Stimulated activated CD8-positive, alpha-beta memory T cell treated with anti-CD3 and anti-CD28 coated beads, Interleukin-15, amount 100 ng/mL, for 1 hour (primary cell): ENCODE measurements at regions not wholly inside any gene's neighbourhood (a gene's known extent, or its start where the extent isn't known, plus 50 kb on each side); places are given as distances from the start of the nearest gene placed in this dataset.
"Not testable (repeated sequence)": the region's sequence is repeated elsewhere in the genome, so short reads cannot be mapped to it uniquely, and the experiment has no call there.

Experiments
- DNase-seq: peaks from one replicate; pipeline ENCODE4 v3.0.0-alpha.2; 2020; ENCODE audit warnings: low read depth

DNA sequence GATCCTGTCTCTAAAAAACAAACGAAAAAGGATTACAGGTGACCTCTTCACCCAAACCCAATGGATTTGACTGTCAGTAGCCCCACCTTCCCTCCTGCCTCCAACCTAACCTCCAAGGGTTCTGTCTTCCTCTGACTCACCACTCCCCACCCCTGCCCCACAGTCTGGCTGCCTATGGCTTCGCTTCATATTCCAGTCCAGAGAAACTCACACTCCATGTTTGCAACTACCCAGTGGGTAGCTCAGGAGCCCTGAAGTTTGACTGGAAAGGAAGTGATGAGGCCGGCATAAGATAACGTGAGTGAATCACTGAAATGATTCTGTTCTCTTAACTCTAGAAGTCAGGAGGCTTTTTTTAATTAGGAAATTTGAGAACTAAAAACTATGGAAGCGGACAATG lies 303.9 kb downstream of the FOXO1 start:
- DNase-seq, result no peak

DNA sequence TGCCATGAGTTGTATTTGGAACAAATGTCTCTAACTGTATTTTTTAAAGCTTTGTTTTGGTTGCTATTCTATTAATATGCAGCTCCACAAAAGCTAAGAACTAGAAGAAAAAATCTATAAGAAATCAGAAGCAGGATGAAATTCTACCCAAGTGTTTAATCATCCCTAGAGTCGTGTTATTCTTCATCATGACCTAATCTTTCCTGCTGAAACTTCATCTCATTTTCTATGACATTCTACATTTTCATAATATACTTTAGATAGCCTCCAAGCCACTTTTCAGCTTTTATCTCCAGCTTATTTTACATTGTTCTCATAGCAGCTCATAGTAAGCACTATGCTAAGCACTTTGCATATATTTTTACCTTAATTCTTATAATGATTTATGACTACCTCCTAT lies 302.8 kb downstream of the FOXO1 start:
- DNase-seq, result no peak

DNA sequence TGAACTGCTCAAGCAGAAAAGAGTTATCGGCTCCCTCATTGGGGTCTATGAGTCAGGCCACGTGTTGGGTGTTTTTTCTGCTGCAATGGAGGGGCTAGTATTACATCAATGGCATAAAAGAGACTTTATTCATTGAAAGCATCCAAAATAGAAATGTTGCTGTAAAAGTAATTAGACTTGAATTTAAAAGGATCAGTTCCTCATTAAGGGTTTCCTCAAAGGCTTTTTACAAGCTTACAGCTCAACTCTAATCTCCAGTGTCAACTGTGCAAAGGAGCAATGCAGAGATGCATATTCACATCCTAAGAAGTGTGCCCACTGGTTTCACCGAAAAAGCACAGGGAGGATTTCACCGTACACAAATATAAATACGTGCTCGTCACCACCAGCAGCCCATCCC lies 300.3 kb downstream of the FOXO1 start:
- no peak for DNase-seq

DNA sequence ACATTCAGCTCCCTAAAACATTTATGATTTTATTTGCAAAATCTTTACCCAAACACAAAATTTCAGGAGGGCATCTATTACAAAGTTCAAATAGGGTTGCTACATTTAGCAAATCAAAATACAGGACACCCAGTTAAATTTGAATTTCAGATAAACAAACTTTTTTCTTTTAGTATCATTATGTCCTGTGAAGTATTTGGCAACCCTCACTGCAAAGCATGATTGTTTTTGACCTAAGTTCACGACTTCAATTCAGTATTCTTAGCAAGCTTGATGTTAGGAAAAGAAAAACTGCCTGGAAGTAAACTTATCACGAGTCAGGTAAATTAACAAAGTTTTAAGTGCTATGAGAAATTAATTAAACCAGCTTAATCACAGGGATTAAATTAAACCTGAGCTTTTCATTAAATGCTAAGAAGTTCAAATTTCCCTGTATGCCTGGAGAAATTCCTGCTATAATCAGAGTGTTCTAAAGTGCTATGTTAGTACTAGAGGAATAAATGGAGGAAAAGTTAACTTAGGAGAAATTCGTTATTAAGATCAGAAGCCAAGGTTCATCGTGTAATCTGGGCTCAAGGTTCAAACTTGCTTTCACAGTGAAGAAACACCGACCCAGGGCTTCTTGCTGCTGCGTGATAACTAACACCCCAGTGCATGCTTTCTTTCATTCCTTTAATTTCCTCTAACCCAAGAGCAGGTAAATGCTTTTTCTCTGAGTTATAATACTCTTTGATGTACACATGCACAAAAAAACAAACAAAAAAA lies 298.1 kb downstream of the FOXO1 start:
- DNase-seq, result no peak

DNA sequence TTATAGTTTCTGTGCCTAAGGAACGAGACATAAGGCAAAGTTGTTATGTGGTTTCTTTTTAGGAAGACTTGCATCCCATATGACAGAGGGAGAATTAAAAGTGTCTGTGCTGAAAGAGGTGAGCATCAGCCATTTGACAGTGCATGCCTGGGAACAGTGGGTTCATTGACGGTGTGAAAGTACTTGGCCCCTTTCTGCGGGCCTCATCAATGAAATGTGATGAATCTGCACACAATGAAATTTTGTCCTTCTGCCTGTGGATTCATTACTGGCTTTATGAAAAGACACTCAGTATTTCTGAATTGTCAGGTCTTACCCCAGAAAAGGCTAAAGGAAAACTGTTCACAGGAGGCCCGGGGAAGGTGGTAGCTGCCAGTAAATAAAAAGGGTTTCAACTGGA lies 295.8 kb downstream of the FOXO1 start:
- DNase-seq, result no peak

DNA sequence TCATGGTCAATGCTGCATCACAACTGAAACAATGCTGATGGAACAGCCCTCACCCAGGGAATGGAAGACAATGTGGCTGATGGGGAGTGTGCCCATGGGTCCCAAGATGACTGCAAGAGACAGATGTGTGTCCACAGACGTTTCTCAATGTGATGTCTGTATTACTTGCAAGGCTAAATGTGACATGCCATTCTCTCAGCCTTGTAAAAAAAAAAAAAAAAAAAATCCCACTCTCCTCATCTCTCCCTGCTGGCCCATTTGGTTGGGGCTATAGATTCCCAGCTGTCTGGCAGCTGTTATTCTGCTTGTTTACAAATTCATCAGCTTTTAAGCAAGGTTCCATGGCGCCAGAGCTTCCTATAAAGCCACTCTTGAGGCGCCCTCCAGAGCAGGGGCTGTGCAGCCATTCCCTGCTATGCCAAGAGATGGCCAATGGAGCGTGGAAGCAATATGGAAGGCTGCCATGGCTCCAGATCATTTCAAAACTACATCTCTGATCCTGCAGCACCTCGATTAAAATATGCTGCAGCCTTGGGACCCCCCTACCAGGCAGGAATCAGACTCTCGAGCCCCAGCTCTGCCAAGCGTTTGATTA lies 294.8 kb downstream of the FOXO1 start:
- DNase-seq, result no peak

DNA sequence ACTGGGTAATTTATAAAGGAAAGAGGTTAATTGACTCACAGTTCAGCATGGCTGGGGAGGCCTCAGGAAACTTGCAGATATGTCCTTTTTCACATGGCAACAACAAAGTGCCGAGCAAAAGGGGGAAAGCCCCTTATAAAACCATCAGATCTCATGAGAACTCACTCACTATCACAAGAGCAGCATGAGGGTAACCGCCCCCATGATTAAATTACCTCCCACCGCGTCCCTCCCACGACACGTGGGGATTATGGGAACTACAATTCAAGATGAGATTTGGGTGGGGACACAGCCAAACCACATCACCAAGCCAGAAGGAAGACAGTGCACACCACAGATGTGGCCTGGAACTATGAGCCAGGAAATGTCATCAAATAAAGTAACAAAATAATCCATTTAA lies 292.8 kb downstream of the FOXO1 start:
- not testable (repeated sequence) for DNase-seq

DNA sequence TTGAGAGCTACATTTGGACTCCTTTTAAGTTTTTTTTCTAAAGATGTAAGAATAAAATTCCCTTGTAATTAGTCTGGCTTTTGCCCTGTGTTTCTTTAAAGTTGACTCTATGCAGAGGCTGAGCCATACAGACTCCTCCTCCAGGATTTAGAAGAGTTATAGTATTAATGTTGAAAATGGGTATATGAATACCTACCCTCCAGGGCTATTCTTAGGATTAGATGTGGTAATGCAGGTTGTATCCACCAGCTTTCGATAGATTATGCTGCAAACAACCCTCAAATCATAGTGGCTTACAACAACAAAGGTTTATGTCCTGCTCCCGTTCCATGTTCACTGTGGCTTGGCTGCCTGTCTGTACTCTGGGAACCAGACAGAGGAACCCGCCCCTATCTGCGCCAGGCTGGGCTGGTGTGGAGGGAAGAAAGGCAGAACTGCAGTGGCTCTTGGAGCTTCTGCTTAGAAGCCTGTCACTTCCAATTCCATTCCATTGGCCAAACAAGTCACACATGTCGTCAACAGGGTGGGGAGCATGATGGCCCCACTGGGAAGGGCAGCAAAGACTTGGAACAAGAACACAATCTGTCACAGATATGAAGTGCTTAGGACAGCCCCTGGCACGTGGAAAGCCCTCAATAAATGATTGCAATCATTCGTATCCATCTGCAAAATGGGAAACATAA lies 290.8 kb downstream of the FOXO1 start:
- no peak for DNase-seq

DNA sequence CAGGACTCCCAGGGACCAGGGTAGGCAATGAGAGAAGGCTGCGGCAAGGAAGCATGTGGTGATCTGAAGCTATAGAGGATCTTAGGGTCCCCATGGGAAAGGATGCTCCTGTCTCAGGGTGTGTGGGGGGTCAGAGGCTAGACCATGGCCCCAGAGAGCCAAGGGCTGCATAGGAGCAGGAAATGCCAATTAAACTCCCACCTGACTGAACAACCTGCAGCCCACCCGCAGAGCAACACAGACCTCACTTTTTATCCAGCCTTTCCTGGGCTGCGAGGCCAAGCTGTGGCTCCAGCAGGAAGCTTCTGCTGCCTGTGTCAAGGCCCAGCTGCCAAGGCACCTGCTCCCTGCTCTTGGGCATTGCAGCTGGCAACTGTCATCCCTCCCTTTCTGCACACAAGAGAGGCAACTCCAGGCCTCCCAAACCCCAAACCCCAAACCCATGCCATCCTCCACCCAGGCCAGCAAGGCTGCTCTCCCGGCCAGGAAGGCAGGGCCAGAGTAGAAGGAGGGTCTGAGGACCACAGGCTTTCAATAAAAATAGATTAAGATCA lies 290.1 kb downstream of the FOXO1 start:
- no peak for DNase-seq

DNA sequence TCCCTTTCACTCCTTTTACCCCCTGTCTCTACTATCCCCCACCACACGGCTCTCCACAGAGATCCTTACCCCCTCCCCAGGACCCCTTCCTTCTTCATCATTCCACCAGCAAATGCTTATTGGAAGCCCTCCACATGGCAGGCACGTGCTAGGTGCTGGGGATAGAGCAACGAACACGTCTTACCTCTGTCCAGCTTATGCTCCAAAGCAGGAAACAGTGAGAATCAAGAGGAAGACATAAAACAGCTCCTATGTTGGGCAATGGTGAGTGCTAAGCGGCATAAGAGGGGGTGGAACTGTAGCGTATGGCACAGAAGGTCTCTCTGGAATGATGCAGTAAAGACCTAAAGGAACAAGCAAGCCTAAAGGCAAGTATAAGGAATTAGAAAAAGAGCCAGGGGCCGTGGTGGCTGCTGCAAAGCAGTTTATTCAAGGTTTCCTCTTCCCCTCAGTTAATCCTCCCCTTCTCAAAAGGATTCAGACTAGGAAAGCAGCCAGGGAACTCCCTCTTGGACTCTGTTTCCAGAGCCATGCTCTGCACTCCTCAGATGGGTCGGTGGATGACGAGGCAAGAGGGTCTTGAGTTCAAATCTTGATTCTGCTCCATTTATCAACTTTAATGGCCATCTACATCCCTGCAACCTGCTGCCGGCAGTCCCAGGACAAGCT lies 289.4 kb downstream of the FOXO1 start:
- no peak for DNase-seq

DNA sequence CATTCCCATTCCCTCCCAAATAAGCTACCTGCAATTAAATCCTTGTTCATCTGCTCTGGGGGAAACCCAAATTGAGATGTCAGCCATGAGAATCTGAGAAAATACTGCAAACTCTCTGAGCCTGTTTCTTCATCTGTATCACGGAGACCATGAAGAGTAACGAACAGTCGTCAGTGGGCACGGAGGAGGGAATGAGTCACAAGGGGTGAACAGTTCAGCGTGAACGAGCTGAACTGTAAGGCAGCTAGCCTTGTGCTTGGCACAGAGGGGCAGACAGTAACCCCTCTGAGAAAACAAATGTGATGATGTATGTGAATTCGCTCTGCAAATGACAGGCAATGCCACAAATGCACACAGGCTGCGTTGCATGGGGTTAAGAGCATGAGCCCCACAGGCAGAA lies 288.7 kb downstream of the FOXO1 start:
- DNase-seq, result no peak

DNA sequence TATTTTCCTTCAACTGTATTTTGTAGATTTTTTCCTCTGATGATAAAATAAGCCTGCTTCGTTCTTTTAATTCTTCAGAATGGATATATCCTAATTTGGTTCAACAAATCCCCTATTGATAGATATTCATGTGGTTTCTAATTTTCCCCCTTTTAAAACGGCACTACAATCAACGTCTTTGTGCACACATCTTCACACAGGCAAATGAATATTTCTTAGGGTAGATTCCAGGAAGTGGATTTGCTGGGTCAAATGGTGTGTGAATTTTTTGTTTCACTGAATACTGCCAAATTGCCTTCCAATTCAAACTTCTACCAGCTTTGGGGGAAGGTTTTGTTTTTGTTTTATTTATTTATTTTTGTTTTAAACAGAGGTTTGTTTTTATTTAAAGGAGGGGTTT lies 287.2 kb downstream of the FOXO1 start:
- no peak for DNase-seq

DNA sequence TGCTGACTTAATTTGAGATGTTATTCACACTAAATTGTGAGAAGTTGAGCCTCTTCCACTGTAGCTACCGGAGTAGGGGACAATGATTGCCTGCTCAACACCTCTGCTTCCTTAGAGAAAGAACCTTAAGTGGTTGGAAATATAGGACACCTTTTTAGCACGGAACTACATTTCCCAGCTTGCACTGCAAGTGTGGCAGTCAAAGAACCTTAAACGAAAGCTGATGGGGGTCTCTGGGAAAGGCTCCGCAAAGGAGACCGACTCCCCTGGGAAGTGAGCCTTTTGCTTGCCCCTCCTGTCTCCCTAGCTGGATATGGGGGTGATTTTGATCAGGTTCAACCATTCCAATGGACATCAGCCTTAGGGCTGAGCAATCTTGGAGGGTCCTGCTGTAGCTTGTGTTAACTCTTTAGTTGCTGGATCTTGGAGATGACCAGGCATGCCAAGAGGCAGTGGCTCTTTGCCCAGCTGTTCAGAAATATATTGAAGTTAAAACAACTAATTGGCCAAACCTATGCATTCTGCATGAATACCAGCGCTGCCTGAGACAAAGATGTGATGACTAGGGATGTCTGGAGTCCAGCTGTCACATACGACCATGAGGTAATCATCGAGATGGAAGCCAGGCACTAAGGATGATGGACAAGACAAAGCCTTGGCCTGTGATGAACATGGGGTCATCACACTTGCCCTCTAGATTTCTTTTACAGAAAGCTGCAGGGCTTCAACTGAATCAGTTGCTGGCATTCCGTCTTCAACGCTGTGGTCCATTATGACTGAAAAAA lies 286.5 kb downstream of the FOXO1 start:
- DNase-seq, result no peak

DNA sequence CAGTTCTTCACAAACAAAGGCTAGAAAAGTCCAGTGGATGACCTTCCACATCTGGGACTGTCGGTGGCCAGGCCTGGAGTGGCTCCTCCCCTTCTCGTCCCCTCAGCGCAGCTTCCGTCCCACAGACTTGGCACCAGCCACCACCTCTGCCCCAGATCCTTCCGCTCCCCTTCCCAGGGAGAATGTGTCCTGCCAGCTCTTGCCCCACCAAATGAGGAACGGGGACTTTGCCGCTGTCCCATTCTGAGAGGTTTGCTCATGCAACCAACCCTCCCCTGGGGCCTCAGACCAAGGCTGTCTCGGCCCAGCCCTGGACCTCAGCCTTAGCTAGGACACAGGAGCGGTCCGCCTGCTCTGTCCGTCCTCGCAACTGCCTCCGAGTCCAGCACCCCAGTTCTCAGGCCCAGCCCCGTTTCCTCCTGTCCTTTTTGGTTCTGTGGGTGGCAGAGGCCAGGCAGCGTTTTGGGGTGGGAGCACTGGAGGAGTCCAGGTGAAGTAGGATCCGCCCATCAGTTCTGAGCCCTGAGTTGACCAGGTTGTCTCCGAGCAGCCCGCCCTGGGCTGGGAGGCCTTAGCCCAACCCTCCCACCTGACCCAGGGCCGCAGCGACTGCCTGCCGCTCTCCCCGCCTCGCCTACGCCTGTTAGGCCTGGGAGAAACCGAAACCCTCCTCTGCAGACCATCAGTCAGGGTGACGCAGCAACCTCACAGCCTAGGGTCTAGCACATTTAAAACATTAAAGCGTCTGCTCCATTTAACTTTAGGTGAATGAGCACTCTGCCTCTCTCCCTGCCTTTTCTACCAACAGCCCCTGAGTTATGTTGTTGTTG lies 284.3 kb downstream of the FOXO1 start:
- no peak for DNase-seq

DNA sequence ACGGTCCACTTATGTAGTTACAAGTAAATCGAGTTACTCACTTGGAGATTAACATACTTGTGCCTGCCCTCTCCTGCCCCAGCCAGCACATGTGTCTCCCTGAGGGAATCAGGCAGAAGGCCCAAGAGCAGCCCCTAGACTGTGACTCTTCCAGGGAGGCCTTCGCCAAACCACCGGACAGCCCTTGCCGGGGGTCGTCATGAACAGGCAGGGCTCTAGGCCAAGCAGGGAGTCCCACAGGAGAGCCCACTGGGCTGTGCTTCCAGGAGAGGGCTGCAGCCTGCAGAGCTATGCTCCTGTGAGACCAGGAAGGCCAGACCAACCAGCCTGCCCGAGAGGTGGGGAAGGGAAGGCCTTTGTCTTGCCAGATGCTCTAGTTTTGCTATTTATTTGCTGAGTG lies 283.3 kb downstream of the FOXO1 start:
- no peak for DNase-seq

DNA sequence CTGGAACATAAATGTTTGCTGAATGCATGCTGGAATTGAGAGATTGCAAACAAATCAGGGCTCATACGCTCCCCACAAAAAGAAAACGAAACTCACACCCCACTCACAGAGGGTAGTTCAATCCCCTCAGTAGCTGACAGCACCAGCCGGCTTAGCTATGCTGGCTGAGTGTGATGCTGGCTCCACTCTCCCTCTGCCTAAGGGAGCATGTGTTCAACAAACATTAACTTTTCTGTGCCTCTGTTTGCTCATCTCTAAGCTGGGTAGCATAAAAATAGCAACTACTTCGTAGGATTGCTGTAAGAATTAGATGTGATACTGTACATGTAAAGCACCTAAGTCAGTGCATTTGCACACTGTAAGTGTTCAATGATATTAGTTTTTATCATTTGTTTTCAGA lies 282.6 kb downstream of the FOXO1 start:
- no peak for DNase-seq

DNA sequence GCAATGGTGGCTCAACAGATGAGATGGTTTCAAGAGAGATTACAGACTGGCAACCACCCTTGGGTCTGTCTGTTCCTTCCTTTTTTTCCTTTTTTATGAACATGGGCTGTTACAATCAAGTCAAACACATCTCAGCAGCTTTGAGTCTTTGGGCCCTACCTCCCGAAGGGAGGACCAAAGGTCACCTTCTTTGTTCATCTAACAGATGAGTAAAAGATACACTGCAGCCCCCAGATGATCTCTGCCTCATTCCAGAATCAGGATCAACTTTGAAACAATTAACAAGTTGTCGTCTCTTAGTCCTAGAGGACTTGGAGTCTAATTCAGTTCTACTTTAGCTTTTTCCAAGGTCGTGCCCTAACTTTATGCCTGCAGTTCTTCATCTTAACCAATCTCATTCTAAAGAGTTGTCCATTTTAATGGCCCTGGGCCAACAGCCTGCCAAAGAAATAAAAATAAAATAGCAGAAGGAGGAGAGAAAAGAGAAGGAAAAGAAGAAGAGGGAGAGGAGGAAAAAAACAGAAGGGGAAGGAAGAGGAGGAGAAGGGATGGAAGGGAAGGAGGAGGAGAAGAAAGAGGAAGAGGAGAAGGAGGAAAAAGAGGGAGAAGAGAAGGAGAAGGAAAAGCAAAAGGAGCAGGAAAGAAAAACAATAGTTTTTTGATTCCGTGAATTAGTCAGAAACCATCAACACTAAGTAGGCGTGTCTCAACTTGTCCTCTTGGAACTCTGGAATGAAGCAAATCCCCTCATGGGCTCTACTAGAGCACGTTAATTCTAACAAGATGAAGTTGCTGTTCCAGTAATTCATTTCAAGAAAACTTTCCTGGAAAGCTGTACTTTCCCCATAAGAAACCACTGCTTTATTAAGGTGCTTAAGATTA lies 281.2 kb downstream of the FOXO1 start:
- no peak for DNase-seq

DNA sequence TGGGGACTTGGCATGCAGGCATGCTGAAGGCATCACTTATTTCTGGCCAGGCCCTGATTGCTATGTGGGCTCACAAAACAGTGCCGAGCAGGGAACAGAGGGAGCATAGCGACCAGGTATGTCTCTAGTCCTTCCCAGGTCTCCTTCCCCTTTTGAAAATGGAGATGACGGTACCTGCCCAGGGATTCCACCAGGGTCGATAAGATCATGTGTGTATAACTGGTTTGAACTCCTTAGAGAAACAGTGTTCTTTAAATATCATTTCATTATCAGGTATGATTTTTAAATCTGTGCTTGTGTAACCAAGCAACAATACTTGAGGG lies 280.6 kb downstream of the FOXO1 start:
- no peak for DNase-seq

DNA sequence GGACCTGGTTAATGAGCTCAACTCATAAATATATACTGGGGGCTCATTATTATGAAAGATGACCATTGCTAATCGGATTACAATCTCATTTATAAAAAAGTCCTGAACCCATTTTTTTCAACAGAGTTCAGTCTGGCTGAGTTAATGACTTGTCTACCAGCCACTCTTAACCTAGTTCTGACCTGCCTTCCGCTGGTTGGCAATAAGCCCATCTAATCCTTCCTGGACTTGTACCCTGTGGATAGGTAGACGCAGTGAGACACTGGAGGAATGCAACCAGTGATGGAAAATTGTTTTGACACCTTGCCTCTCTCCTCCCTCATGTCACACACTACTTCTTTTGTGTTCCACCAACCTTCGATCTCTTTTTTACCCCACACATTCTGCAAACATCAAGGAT lies 279.9 kb downstream of the FOXO1 start:
- no peak for DNase-seq

DNA sequence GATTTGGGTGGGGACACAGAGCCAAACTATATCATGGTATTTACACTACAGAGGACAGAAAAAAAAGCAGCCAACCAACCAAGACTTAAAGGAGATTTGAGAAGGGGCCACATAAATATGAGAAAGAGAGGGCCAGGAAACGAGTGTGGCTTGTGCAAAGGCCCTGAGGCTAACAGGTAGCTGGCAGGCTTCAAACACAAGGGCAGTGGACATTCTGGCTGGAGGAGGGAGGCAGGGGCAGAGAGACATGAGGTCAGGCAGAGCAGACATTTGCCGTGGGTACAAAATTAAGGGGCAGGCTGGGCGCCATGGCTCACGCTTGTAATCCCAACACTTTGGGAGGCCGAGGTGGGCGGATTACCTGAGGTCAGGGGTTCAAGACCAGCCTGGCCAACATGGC lies 278.7 kb downstream of the FOXO1 start:
- DNase-seq, result no peak
